GM18519 (cell line): ENCODE measurements at regions not wholly inside any gene's neighbourhood (a gene's known extent, or its start where the extent isn't known, plus 50 kb on each side); places are given as distances from the start of the nearest gene placed in this dataset.

Experiments
- ATAC-seq: cut with Tn5 transposase; IDR thresholded peaks from one replicate; pipeline ENCODE4 v1.9.1; 2021; ENCODE audit warnings: mild to moderate bottlenecking, moderate library complexity; ENCODE audit not compliant: unreplicated experiment, low FRiP score

GRCh38 chr9:38200431-38200830 lies 131.4 kb upstream of the SHB start:
- no peak for ATAC-seq

GRCh38 chr9:38198140-38198539 lies 129.1 kb upstream of the SHB start:
- ATAC-seq, result no peak

- no peak for ATAC-seq
Observed at GRCh38 chr9:38196714-38197113, 127.7 kb upstream of the SHB start.

- no peak for ATAC-seq
Observed at GRCh38 chr9:38195737-38196161, 126.7 kb upstream of the SHB start.

GRCh38 chr9:38194870-38195269 lies 125.8 kb upstream of the SHB start:
- no peak for ATAC-seq

GRCh38 chr9:38192731-38193265 lies 123.8 kb upstream of the SHB start:
- ATAC-seq, result no peak

GRCh38 chr9:38186404-38187115 lies 117.5 kb upstream of the SHB start:
- no peak for ATAC-seq

GRCh38 chr9:38185647-38186403 lies 116.8 kb upstream of the SHB start:
- ATAC-seq, result no peak

GRCh38 chr9:38183994-38184568 lies 115.1 kb upstream of the SHB start:
- no peak for ATAC-seq

- ATAC-seq, result no peak
Observed at GRCh38 chr9:38182321-38182720, 113.3 kb upstream of the SHB start.

- ATAC-seq, result no peak
Observed at GRCh38 chr9:38181866-38182265, 112.8 kb upstream of the SHB start.

GRCh38 chr9:38181232-38181631 lies 112.2 kb upstream of the SHB start:
- no peak for ATAC-seq

- ATAC-seq, result no peak
Observed at GRCh38 chr9:38180656-38181055, 111.6 kb upstream of the SHB start.

GRCh38 chr9:38179965-38180364 lies 110.9 kb upstream of the SHB start:
- no peak for ATAC-seq

- no peak for ATAC-seq
Observed at GRCh38 chr9:38178237-38178636, 109.2 kb upstream of the SHB start.

- no peak for ATAC-seq
Observed at GRCh38 chr9:38177680-38178079, 108.7 kb upstream of the SHB start.

- no peak for ATAC-seq
Observed at GRCh38 chr9:38176251-38176650, 107.2 kb upstream of the SHB start.

GRCh38 chr9:38175423-38175822 lies 106.4 kb upstream of the SHB start:
- ATAC-seq, result no peak

GRCh38 chr9:38172586-38172985 lies 103.6 kb upstream of the SHB start:
- no peak for ATAC-seq

GRCh38 chr9:38171926-38172325 lies 102.9 kb upstream of the SHB start:
- no peak for ATAC-seq

- no peak for ATAC-seq
Observed at GRCh38 chr9:38171538-38171884, 102.5 kb upstream of the SHB start.
